Transverse colon (tissue), 4 donors: ENCODE measurements at regions not wholly inside any gene's neighbourhood (a gene's known extent, or its start where the extent isn't known, plus 50 kb on each side); places are given as distances from the start of the nearest gene placed in this dataset.

Experiments
- DNase-seq: peaks from one replicate; pipeline ENCODE4 v3.0.0-alpha.2; 2019
- H3K27ac ChIP-seq, 4 donors: fragments of 200-600 bp; sonication (generic); 2 replicates each; pipeline ENCODE4 v1.5.1; 2016 to 2018; ENCODE audit warnings: inconsistent platforms in 4 of 4
- H3K27me3 ChIP-seq: fragments of 200-600 bp; sonication (generic); 2 replicates; pipeline ENCODE4 v1.5.1; 2017; ENCODE audit warnings: inconsistent platforms
- H3K36me3 ChIP-seq, 4 donors: fragments of 200-600 bp; sonication (generic); 2 replicates each; pipeline ENCODE4 v1.5.1; 2017 to 2019; ENCODE audit warnings: inconsistent platforms in 4 of 4
- H3K4me1 ChIP-seq, 4 donors: fragments of 200-600 bp; sonication (generic); 2 replicates each; pipeline ENCODE4 v1.5.1; 2017 to 2020; ENCODE audit warnings: inconsistent platforms in 4 of 4
- H3K4me3 ChIP-seq, 4 donors: fragments of 200-600 bp; sonication (generic); 1 replicate in 1 of 4; 2 replicates in 3 of 4; pipeline versions ENCODE4 v1.5.1 to v1.6.1; 2017 to 2019; ENCODE audit warnings: inconsistent platforms in 4 of 4
- H3K9me3 ChIP-seq, 2 donors: fragments of 200-600 bp; sonication (generic); 2 replicates each; pipeline ENCODE4 v1.5.1; 2017 to 2019; ENCODE audit warnings: inconsistent platforms in 2 of 2
- CTCF ChIP-seq, 5 experiments: fragments of 200-600 bp in 3 of 5; fragments of 450-650 bp in 2 of 5; sonication (generic) in 3 of 5; IDR thresholded peaks; 1 replicate in 2 of 5; 2 replicates in 3 of 5; pipeline ENCODE4 v1.5.1; 2016 to 2017; ENCODE audit warnings: antibody characterized with exemption in 5 of 5, inconsistent platforms in 3 of 5, mild to moderate bottlenecking in 2 of 5, moderate library complexity in 1 of 5
- EP300 ChIP-seq: sonication (generic); formaldehyde crosslinking; IDR thresholded peaks from one replicate; pipeline ENCODE4 v1.6.1; 2017; ENCODE audit warnings: antibody characterized with exemption, low read depth
- POLR2A ChIP-seq: fragments of 450-650 bp; IDR thresholded peaks from one replicate; pipeline ENCODE4 v1.6.1; 2016; ENCODE audit warnings: antibody characterized with exemption, mild to moderate bottlenecking, moderate library complexity
- POLR2AphosphoS5 ChIP-seq, 3 donors: sonication (generic); formaldehyde crosslinking; IDR thresholded peaks; one replicate each; pipeline ENCODE4 v1.6.1; 2016; ENCODE audit warnings: antibody characterized with exemption in 3 of 3
- WGBS, 2 donors: methylation state at CpG; one replicate each; pipeline ENCODE4 v1.1.5; 2018; ENCODE audit warnings: low coverage in 1 of 2; 5-methylcytosine and 5-hydroxymethylcytosine counted together
- in situ Hi-C, 4 donors: fragments of 200-750 bp; cut with MboI; loops; one replicate each; pipeline versions ENCODE4 v1.15.0 to v1.15.1; 2017; ENCODE audit warnings: low sequenced_read_pairs in 3 of 4, low pct_ligation_motif_present in 1 of 4, low pct_unique_long_range_greater_than_20kb in 1 of 4
- intact Hi-C: fragments of 100-400 bp; cut with DNase I; formaldehyde crosslinking; loops from one replicate; pipeline ENCODE4 v1.15.1; 2023; ENCODE audit warnings: low total_unique reads

- 82% methylated on average over 9 of the region's 9 CpGs; no CpG with 5 or more reads in 1 of the 2 donors for WGBS, 2 donors
- no peaks in the 10 kb centered on the region for H3K27me3 ChIP-seq
- H3K9me3 ChIP-seq = no peaks in the 10 kb centered on the region
- H3K27ac ChIP-seq = no peak overlapping the region
- no peaks in the 10 kb centered on the region for H3K4me1 ChIP-seq
- no peaks in the 10 kb centered on the region for H3K36me3 ChIP-seq
- DNase-seq = no peak
- TF ChIP-seq POLR2A = no peak
- TF ChIP-seq EP300 = no peak
- no peak for TF ChIP-seq CTCF (IDR thresholded peaks at IDR 0.05)
- in situ Hi-C loops = no loop called here
- no peak overlapping the region for H3K4me3 ChIP-seq
- intact Hi-C loops = no loop called here
Observed at GRCh38 chr7:21345361-21345760, 82.5 kb upstream of the SP4 start.

- no peaks in the 10 kb centered on the region for H3K36me3 ChIP-seq
- no peak for DNase-seq
- in situ Hi-C loops (no loop called here), intact Hi-C loops (no loop called here)
- no peak overlapping the region for H3K27ac ChIP-seq
- no peak overlapping the region for H3K4me3 ChIP-seq
- H3K9me3 ChIP-seq = no peaks in the 10 kb centered on the region
- H3K27me3 ChIP-seq = no peaks in the 10 kb centered on the region
- TF ChIP-seq CTCF (IDR thresholded peaks at IDR 0.05) (no peak), POLR2AphosphoS5 (IDR thresholded peaks at IDR 0.05) (no peak), POLR2A (no peak), EP300 (no peak)
- H3K4me1 ChIP-seq = no peaks in the 10 kb centered on the region
Observed at GRCh38 chr7:21346297-21346696, 81.6 kb upstream of the SP4 start.

GRCh38 chr7:21352540-21353387 lies 75.1 kb upstream of the SP4 start:
- intact Hi-C loops (loop anchor here (5.0 kb wide), 1 partner anchor 430 kb away; no protein-coding TSS in a partner anchor), in situ Hi-C loops (no loop called here)
- no peak overlapping the region for H3K4me3 ChIP-seq
- TF ChIP-seq POLR2A (no peak), CTCF (IDR thresholded peaks at IDR 0.05) (no peak), POLR2AphosphoS5 (IDR thresholded peaks at IDR 0.05) (no peak)
- no peaks in the 10 kb centered on the region for H3K9me3 ChIP-seq
- no peak for DNase-seq
- no peaks in the 10 kb centered on the region for H3K27me3 ChIP-seq
- H3K4me1 ChIP-seq = peaks cover 0 to 22% (median 0%) of the 10 kb centered on the region in 4 donors
- WGBS, 2 donors = 48 to 55% methylated on average over 4 of the region's 4 CpGs
- H3K27ac ChIP-seq = peak overlapping the region in 3 of 4 donors; percentile 19 to 52 (median 42)
- H3K36me3 ChIP-seq = no peaks in the 10 kb centered on the region

GRCh38 chr7:21353388-21353780 lies 74.5 kb upstream of the SP4 start:
- H3K36me3 ChIP-seq = no peaks in the 10 kb centered on the region
- H3K4me1 ChIP-seq = peaks cover 0 to 22% (median 0%) of the 10 kb centered on the region in 4 donors
- WGBS, 2 donors = 72 to 79% methylated on average over 4 of the region's 4 CpGs
- in situ Hi-C loops (no loop called here), intact Hi-C loops (loop anchor here (5.0 kb wide), 1 partner anchor 429 kb away; no protein-coding TSS in a partner anchor)
- no peaks in the 10 kb centered on the region for H3K27me3 ChIP-seq
- DNase-seq = no peak
- no peak for TF ChIP-seq EP300
- H3K27ac ChIP-seq = peak overlapping the region in 2 of 4 donors; percentile 19 to 42
- no peaks in the 10 kb centered on the region for H3K9me3 ChIP-seq
- no peak overlapping the region for H3K4me3 ChIP-seq
